Gastrocnemius medialis (tissue), 4 donors: ENCODE measurements at regions not wholly inside any gene's neighbourhood (a gene's known extent, or its start where the extent isn't known, plus 50 kb on each side); places are given as distances from the start of the nearest gene placed in this dataset.

Experiments
- POLR2A ChIP-seq, 2 donors: fragments of 450-650 bp; IDR thresholded peaks; one replicate each; pipeline ENCODE4 v1.6.1; 2017; ENCODE audit warnings: antibody characterized with exemption in 2 of 2, mild to moderate bottlenecking in 2 of 2, moderate library complexity in 2 of 2
- TF ChIP-seq, protein P1 (sequence below), 5 experiments: fragments of 450-650 bp in 3 of 5; fragments of 200-600 bp in 2 of 5; sonication (generic) in 2 of 5; IDR thresholded peaks in 4 of 5; conservative IDR thresholded peaks in 1 of 5; 1 replicate in 4 of 5; 2 replicates in 1 of 5; pipeline ENCODE4 v1.5.1; 2016 to 2019; ENCODE audit warnings: antibody characterized with exemption in 5 of 5, mild to moderate bottlenecking in 3 of 5, moderate library complexity in 3 of 5

DNA sequence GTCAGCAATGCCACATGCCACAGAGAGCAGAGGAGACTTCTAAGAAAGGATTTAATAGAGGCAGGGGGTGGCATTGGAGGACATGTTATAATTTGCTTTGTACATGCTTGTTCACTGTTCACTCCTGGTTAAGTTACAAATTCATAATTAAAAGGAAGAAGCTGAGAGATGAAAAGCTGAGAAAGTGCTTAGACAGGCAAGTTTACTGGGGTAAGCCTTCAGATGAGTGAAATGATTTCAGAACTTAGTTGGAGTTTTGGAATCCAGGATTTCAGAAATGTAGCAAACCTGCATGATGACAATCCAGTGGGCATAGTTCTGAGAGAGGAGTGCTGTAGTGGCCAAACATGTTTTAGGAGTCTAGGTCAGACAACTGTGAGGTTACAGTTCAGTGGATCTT is 67.3 kb upstream of the FBXO33 start:
- TF ChIP-seq, protein P1, sequence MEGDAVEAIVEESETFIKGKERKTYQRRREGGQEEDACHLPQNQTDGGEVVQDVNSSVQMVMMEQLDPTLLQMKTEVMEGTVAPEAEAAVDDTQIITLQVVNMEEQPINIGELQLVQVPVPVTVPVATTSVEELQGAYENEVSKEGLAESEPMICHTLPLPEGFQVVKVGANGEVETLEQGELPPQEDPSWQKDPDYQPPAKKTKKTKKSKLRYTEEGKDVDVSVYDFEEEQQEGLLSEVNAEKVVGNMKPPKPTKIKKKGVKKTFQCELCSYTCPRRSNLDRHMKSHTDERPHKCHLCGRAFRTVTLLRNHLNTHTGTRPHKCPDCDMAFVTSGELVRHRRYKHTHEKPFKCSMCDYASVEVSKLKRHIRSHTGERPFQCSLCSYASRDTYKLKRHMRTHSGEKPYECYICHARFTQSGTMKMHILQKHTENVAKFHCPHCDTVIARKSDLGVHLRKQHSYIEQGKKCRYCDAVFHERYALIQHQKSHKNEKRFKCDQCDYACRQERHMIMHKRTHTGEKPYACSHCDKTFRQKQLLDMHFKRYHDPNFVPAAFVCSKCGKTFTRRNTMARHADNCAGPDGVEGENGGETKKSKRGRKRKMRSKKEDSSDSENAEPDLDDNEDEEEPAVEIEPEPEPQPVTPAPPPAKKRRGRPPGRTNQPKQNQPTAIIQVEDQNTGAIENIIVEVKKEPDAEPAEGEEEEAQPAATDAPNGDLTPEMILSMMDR (IDR thresholded peaks at IDR 0.05 in 4 of 5, conservative IDR thresholded peaks at IDR 0.05 in 1 of 5) = no peak
- TF ChIP-seq POLR2A (IDR thresholded peaks at IDR 0.05) = no peak
